ENCODE measurements at regions not wholly inside any gene's neighbourhood (a gene's known extent, or its start where the extent isn't known, plus 50 kb on each side); places are given as distances from the start of the nearest gene placed in this dataset.

GRCh38 chr3:96259-96658, 100.3 kb upstream of the CHL1 start:
- in situ Hi-C loops (cut with MboI; ENCODE audit: low sequenced_read_pairs) (no loop called here), intact Hi-C loops (cut with micrococcal nuclease) (no loop called here), dilution Hi-C loops (cut with HindIII; ENCODE audit: low sequenced_read_pairs, unreplicated experiment) (no loop called here)
- BruUV-seq (replicated peaks) = no TSS peak
- Histone ChIP-seq H3K9me1 (ENCODE audit: insufficient read depth, low read length) (no peaks in the 10 kb centered on the region), H3K14ac (replicated peaks; ENCODE audit: low read depth, low read length) (no peak overlapping the region), H3K27ac (ENCODE audit: insufficient read depth, low read length) (no peak overlapping the region), H4K20me1 (ENCODE audit: insufficient read depth, low read length) (no peaks in the 10 kb centered on the region), H3K9ac (ENCODE audit: low read depth, low read length) (no peak overlapping the region), H3K4me2 (ENCODE audit: low read depth, low read length) (no peak overlapping the region), H4K91ac (ENCODE audit: insufficient read depth, low read depth, low read length) (no peak overlapping the region), H3K18ac (ENCODE audit: low read depth, low read length) (no peak overlapping the region), H3K4me1 (ENCODE audit: control insufficient read depth, insufficient read depth, low read length) (no peaks in the 10 kb centered on the region), H2BK120ac (ENCODE audit: low read depth, low read length) (no peak overlapping the region), H3K9me3 (ENCODE audit: control insufficient read depth, insufficient read depth, low read length) (peaks cover 2% of the 10 kb centered on the region; the same call in 1 of the 2 replicates), H4K8ac (ENCODE audit: low read depth in 2 of 2, low read length in 2 of 2) (no peak overlapping the region), H2BK15ac (ENCODE audit: low read depth, low read length) (no peak overlapping the region), H2BK5ac (ENCODE audit: low read depth, low read length, poor library complexity, severe bottlenecking) (no peak overlapping the region), H4K5ac (ENCODE audit: low read depth, low read length) (no peak overlapping the region), H3K4me3 (ENCODE audit: insufficient read depth, low read depth, low read length) (no peak overlapping the region), H3K4ac (ENCODE audit: low read depth, low read length) (no peak overlapping the region), H2BK20ac (ENCODE audit: low read depth, low read length) (no peak overlapping the region), H3K23ac (ENCODE audit: low read depth, low read length) (no peak overlapping the region), H3K79me1 (ENCODE audit: low read depth in 1 of 2, low read length in 2 of 2) (no peaks in the 10 kb centered on the region), H2AFZ (replicated peaks; ENCODE audit: low read length, poor library complexity) (no peak overlapping the region), H3K56ac (ENCODE audit: extremely low read depth, insufficient read depth, low read length) (no peak overlapping the region), H3K36me3 (ENCODE audit: control insufficient read depth, insufficient read depth, low read length) (no peaks in the 10 kb centered on the region), H2AK5ac (ENCODE audit: low read depth, low read length) (no peak overlapping the region), H3K27me3 (ENCODE audit: control insufficient read depth, insufficient read depth, low read length) (no peaks in the 10 kb centered on the region), H2AK9ac (replicated peaks; ENCODE audit: low read depth, low read length, poor library complexity) (no peak overlapping the region)
- no peak for DNase-seq
- WGBS, 2 experiments (ENCODE audit: extremely low coverage in 2 of 2, insufficient read length in 1 of 2) = no CpG with 5 or more reads among the region's 4 CpGs
- ChIA-PET CTCF (no interaction called here), POLR2A (ENCODE audit: unreplicated experiment) (no interaction called here)
- TF ChIP-seq FOS (IDR thresholded peaks at IDR 0.05; ENCODE audit: low read depth, low read length) (no peak), SMC3 (IDR thresholded peaks at IDR 0.05; ENCODE audit: low read depth, low read length) (no peak), RCOR1 (IDR thresholded peaks at IDR 0.05; ENCODE audit: insufficient replicate concordance, low read length) (no peak), CTCF (conservative IDR thresholded peaks at IDR 0.05; ENCODE audit: low read depth, low read length) (no peak), CHD1 (IDR thresholded peaks at IDR 0.05; ENCODE audit: low read depth, low read length) (no peak), CEBPB (IDR thresholded peaks at IDR 0.05; ENCODE audit: low read depth, low read length) (no peak), MAFK (IDR thresholded peaks at IDR 0.05; ENCODE audit: low read depth, low read length) (no peak), NFE2L2 (IDR thresholded peaks at IDR 0.05; ENCODE audit: low read depth, low read length) (no peak)
- ATAC-seq (ENCODE audit: low read depth) = no peak
